Breast epithelium (tissue), 4 donors: ENCODE measurements at regions not wholly inside any gene's neighbourhood (a gene's known extent, or its start where the extent isn't known, plus 50 kb on each side); places are given as distances from the start of the nearest gene placed in this dataset.
"Not testable (repeated sequence)": the region's sequence is repeated elsewhere in the genome, so short reads cannot be mapped to it uniquely, and the experiment has no call there.

Experiments
- DNase-seq, 2 donors: peaks; one replicate each; pipeline ENCODE4 v3.0.0-alpha.2; 2019; ENCODE audit warnings: low spot score in 2 of 2
- H3K27ac ChIP-seq, 2 donors: fragments of 200-600 bp; sonication (generic) in 1 of 2; one replicate each; pipeline ENCODE4 v1.5.1; 2016 to 2019; ENCODE audit warnings: mild to moderate bottlenecking in 1 of 2
- H3K27me3 ChIP-seq, 2 donors: fragments of 200-600 bp; sonication (generic) in 1 of 2; one replicate each; pipeline versions ENCODE4 v1.5.1 to v1.6.0; 2017 to 2019; ENCODE audit warnings: control low read depth in 1 of 2, mild to moderate bottlenecking in 1 of 2
- H3K36me3 ChIP-seq: fragments of 200-600 bp; one replicate; pipeline ENCODE4 v1.5.1; 2019
- H3K4me1 ChIP-seq, 2 donors: fragments of 200-600 bp; sonication (generic); one replicate each; pipeline ENCODE4 v1.5.1; 2016 to 2019; ENCODE audit warnings: control low read depth in 1 of 2
- H3K4me3 ChIP-seq, 3 donors: fragments of 200-600 bp; sonication (generic); 1 replicate in 2 of 3; 2 replicates in 1 of 3; pipeline ENCODE4 v1.5.1; 2016 to 2019; ENCODE audit warnings: mild to moderate bottlenecking in 3 of 3, moderate library complexity in 2 of 3
- H3K9me3 ChIP-seq, 2 donors: fragments of 200-600 bp; sonication (generic) in 1 of 2; one replicate each; pipeline ENCODE4 v1.5.1; 2016 to 2019; ENCODE audit warnings: control low read depth in 1 of 2
- POLR2A ChIP-seq: fragments of 450-650 bp; IDR thresholded peaks from one replicate; pipeline ENCODE4 v1.6.1; 2016; ENCODE audit warnings: antibody characterized with exemption, mild to moderate bottlenecking, moderate library complexity
- POLR2AphosphoS5 ChIP-seq, 3 donors: sonication (generic); formaldehyde crosslinking; IDR thresholded peaks; one replicate each; pipeline ENCODE4 v1.6.1; 2017; ENCODE audit warnings: antibody characterized with exemption in 3 of 3
- intact Hi-C: fragments of 100-400 bp; cut with DNase I; formaldehyde crosslinking; loops from one replicate; pipeline ENCODE4 v1.15.1; 2023; ENCODE audit warnings: low total_unique reads
- TF ChIP-seq, protein P1 (sequence below), 3 donors: fragments of 450-650 bp; IDR thresholded peaks; one replicate each; pipeline ENCODE4 v1.5.1; 2016 to 2017; ENCODE audit warnings: antibody characterized with exemption in 3 of 3, mild to moderate bottlenecking in 3 of 3, moderate library complexity in 3 of 3

DNA sequence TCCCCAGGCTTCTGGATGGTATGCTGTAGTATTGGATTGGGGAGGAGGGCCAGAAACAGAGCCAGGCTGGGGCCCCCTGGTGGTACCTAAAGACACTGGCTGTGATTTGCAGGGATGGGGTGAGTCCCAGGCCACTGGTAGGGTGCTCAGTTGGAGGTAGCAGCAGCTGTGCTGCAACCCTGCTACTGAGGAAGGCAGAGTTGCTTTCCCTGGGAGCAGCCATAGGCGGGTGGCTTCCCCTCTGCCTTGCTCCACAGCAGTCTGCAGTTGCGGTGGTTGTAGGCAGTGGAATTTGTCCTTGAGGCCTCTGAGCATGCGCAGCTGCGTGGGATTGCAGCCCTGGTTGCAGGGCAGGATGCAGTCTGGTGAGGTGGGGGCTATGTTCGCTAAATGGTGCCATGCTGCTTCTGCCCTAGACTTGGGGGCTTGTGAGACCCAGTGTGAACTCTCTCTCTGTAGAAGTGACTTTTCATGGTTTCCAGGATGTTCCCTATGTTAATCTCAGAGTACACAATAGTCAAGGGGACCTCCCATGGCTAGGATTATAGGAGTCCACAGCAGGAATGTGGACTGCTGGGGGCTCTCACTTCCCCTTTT is 443.5 kb downstream of the XIRP2 start:
- no peak for DNase-seq
- H3K9me3 ChIP-seq, result no peaks in the 10 kb centered on the region
- TF ChIP-seq POLR2A (no peak), POLR2AphosphoS5 (IDR thresholded peaks at IDR 0.05) (no peak)
- TF ChIP-seq, protein P1, sequence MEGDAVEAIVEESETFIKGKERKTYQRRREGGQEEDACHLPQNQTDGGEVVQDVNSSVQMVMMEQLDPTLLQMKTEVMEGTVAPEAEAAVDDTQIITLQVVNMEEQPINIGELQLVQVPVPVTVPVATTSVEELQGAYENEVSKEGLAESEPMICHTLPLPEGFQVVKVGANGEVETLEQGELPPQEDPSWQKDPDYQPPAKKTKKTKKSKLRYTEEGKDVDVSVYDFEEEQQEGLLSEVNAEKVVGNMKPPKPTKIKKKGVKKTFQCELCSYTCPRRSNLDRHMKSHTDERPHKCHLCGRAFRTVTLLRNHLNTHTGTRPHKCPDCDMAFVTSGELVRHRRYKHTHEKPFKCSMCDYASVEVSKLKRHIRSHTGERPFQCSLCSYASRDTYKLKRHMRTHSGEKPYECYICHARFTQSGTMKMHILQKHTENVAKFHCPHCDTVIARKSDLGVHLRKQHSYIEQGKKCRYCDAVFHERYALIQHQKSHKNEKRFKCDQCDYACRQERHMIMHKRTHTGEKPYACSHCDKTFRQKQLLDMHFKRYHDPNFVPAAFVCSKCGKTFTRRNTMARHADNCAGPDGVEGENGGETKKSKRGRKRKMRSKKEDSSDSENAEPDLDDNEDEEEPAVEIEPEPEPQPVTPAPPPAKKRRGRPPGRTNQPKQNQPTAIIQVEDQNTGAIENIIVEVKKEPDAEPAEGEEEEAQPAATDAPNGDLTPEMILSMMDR (IDR thresholded peaks at IDR 0.05), result no peak
- H3K27ac ChIP-seq, result no peak overlapping the region
- no peaks in the 10 kb centered on the region for H3K4me1 ChIP-seq
- intact Hi-C loops, result no loop called here
- H3K4me3 ChIP-seq, result no peak overlapping the region
- no peaks in the 10 kb centered on the region for H3K27me3 ChIP-seq
- no peaks in the 10 kb centered on the region for H3K36me3 ChIP-seq

DNA sequence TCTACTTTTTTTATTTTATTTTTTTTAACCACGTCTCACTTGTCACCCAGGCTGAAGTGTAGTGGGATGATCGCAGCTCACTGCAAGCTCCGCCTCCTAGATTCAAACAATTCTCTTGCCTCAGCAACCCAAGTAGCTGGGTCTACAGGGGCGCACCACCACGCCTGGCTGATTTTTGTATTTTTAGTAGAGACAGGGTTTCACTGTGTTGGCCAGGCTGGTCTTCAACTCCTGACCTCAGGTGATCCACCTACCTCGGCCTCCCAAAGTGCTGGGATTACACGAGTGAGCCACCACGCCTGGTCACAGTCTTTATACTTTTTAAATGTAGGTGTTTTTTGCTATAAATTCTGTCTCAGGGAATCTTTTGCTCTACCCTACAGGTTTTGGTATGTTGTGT is 440.5 kb downstream of the XIRP2 start:
- H3K27me3 ChIP-seq, DNase-seq, intact Hi-C loops, H3K4me1 ChIP-seq, H3K27ac ChIP-seq, H3K36me3 ChIP-seq, H3K9me3 ChIP-seq, H3K4me3 ChIP-seq: not testable (repeated sequence)

DNA sequence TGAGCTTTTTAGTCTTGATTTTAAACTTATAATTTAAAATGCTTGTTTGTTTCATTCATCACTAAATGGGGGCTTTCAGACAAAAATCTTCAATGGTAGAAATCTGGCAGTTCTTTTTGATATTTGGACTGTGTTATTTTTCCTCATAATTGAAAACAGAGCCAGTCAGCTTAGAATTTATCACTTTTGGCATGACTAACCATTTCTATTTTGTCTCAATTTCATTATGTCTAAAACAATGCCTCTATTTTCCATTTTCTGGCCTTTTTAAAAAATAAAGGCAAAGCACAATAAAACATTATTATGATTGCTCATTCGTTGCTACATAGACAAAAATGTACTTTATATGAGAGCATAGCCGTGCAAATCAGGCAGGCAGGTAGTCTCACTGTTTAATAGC is 434.5 kb downstream of the XIRP2 start:
- TF ChIP-seq POLR2A (no peak), POLR2AphosphoS5 (IDR thresholded peaks at IDR 0.05) (no peak)
- TF ChIP-seq, protein P1 (IDR thresholded peaks at IDR 0.05), result no peak
- intact Hi-C loops, result no loop called here
- Histone ChIP-seq H3K27ac (no peak overlapping the region), H3K4me1 (no peaks in the 10 kb centered on the region), H3K4me3 (no peak overlapping the region), H3K9me3 (no peaks in the 10 kb centered on the region), H3K36me3 (no peaks in the 10 kb centered on the region), H3K27me3 (no peaks in the 10 kb centered on the region)
- no peak for DNase-seq

DNA sequence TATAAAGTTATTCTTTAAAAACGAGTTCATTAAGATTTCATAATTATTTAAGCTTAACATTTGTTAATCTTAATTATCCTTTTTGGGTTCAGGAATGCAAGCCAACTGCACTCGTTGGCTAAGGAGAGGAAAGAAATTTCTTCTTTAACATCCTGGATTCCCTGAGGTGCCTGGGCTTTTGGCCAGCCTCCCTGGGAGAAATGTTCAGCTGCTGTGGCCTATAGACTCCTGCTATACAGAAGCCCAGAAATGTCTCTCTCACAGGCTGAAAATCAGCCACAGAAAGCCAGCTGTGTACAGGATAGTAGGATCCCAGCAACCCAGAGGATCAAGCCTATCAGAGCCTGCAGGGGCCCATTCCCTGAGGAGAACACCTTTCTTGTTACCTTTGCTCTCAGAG is 430.3 kb downstream of the XIRP2 start:
- TF ChIP-seq POLR2AphosphoS5 (IDR thresholded peaks at IDR 0.05) (no peak), POLR2A (no peak)
- TF ChIP-seq, protein P1 (IDR thresholded peaks at IDR 0.05), result no peak
- DNase-seq, result no peak
- no peaks in the 10 kb centered on the region for H3K9me3 ChIP-seq
- H3K4me3 ChIP-seq, result no peak overlapping the region
- no peaks in the 10 kb centered on the region for H3K36me3 ChIP-seq
- H3K27me3 ChIP-seq, result no peaks in the 10 kb centered on the region
- intact Hi-C loops, result no loop called here
- H3K4me1 ChIP-seq, result no peaks in the 10 kb centered on the region
- H3K27ac ChIP-seq, result no peak overlapping the region

DNA sequence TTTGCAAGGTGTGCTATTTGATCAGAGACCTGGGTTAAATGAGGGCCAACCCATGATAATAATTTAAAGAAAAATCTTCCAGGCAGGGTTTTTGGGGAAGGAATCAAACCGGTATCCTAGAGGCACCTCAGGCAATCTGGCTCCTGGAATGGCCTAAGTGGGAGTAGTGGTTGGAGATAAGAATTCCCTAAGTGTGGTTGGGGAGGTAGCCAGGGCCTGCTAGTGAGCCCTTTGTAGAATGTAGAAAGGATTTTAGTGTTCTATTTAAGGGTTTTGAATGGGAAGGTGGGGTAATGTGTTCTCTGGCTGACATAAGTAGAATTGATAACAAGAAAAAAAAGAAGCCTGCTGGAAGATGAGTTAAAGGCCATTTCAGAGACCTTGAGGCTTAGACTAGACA is 422.2 kb downstream of the XIRP2 start:
- Histone ChIP-seq H3K4me1 (no peaks in the 10 kb centered on the region), H3K27ac (no peak overlapping the region), H3K36me3 (no peaks in the 10 kb centered on the region), H3K9me3 (no peaks in the 10 kb centered on the region), H3K27me3 (no peaks in the 10 kb centered on the region), H3K4me3 (no peak overlapping the region)
- intact Hi-C loops, result no loop called here
- no peak for DNase-seq
- TF ChIP-seq POLR2AphosphoS5 (IDR thresholded peaks at IDR 0.05), result no peak
- TF ChIP-seq, protein P1 (IDR thresholded peaks at IDR 0.05), result no peak
- no peak for TF ChIP-seq POLR2A
